ENCODE measurements at regions not wholly inside any gene's neighbourhood (a gene's known extent, or its start where the extent isn't known, plus 50 kb on each side); places are given as distances from the start of the nearest gene placed in this dataset.

- no peak for DNase-seq (ENCODE audit: low spot score)
- CTCF ChIA-PET: no interaction called here
Measured at GRCh38 chr15:62248277-62248984, 83.3 kb upstream of the C2CD4B start.

GRCh38 chr15:62249501-62249900, 84.4 kb upstream of the C2CD4B start:
- Histone ChIP-seq H3K36me3 (ENCODE audit: insufficient read depth, low read length, poor library complexity, severe bottlenecking) (no peaks in the 10 kb centered on the region), H3K4me1 (ENCODE audit: insufficient read depth, low read length, poor library complexity, severe bottlenecking) (no peaks in the 10 kb centered on the region), H3K9me3 (ENCODE audit: low read depth, low read length, poor library complexity, severe bottlenecking) (no peaks in the 10 kb centered on the region), H3K4me3 (ENCODE audit: low read depth, low read length, poor library complexity, severe bottlenecking) (no peak overlapping the region), H3K27me3 (replicated peaks; ENCODE audit: insufficient read depth, low read depth, low read length, poor library complexity) (no peaks in the 10 kb centered on the region), H3K27ac (ENCODE audit: low read depth, low read length, poor library complexity, severe bottlenecking) (no peak overlapping the region)
- CTCF ChIA-PET: no interaction called here
- BruUV-seq (replicated peaks): no TSS peak
- intact Hi-C loops (cut with micrococcal nuclease; ENCODE audit: unreplicated experiment): no loop called here
- POLR2A ChIA-PET (ENCODE audit: low non-redundant PET): no interaction called here
- TF ChIP-seq CTCF (conservative IDR thresholded peaks at IDR 0.05; ENCODE audit: low read depth, low read length): no peak
- no peak for TF ChIP-seq EZH2 (IDR thresholded peaks at IDR 0.05; ENCODE audit: borderline replicate concordance, low read depth, low read length, poor library complexity, severe bottlenecking)
- DNase-seq (ENCODE audit: low spot score): no peak

More at GRCh38 chr15:62248277-62248984, 83.3 kb upstream of the C2CD4B start:
- no peaks in the 10 kb centered on the region for H3K36me3 ChIP-seq (ENCODE audit: insufficient read depth, low read length, poor library complexity, severe bottlenecking)
- H3K4me1 ChIP-seq (ENCODE audit: insufficient read depth, low read length, poor library complexity, severe bottlenecking): no peaks in the 10 kb centered on the region
- intact Hi-C loops (cut with micrococcal nuclease; ENCODE audit: unreplicated experiment): no loop called here
- H3K27me3 ChIP-seq (replicated peaks; ENCODE audit: insufficient read depth, low read depth, low read length, poor library complexity): no peaks in the 10 kb centered on the region
- POLR2A ChIA-PET (ENCODE audit: low non-redundant PET): interaction anchor here (0.5 kb wide), 1 partner anchor 21 kb away, joined by 4 read pairs; no protein-coding TSS in a partner anchor
- BruUV-seq (replicated peaks): no TSS peak
- H3K9me3 ChIP-seq (ENCODE audit: low read depth, low read length, poor library complexity, severe bottlenecking): no peaks in the 10 kb centered on the region
- no peak overlapping the region for H3K4me3 ChIP-seq (ENCODE audit: low read depth, low read length, poor library complexity, severe bottlenecking)
- no peak for TF ChIP-seq EZH2 (IDR thresholded peaks at IDR 0.05; ENCODE audit: borderline replicate concordance, low read depth, low read length, poor library complexity, severe bottlenecking)
- TF ChIP-seq CTCF (conservative IDR thresholded peaks at IDR 0.05; ENCODE audit: low read depth, low read length): no peak
- H3K27ac ChIP-seq (ENCODE audit: low read depth, low read length, poor library complexity, severe bottlenecking): no peak overlapping the region

GRCh38 chr15:62250186-62250585, 85.1 kb upstream of the C2CD4B start:
- Histone ChIP-seq H3K4me3 (ENCODE audit: low read depth, low read length, poor library complexity, severe bottlenecking) (no peak overlapping the region), H3K36me3 (ENCODE audit: insufficient read depth, low read length, poor library complexity, severe bottlenecking) (no peaks in the 10 kb centered on the region), H3K27ac (ENCODE audit: low read depth, low read length, poor library complexity, severe bottlenecking) (no peak overlapping the region), H3K27me3 (replicated peaks; ENCODE audit: insufficient read depth, low read depth, low read length, poor library complexity) (no peaks in the 10 kb centered on the region), H3K9me3 (ENCODE audit: low read depth, low read length, poor library complexity, severe bottlenecking) (no peaks in the 10 kb centered on the region), H3K4me1 (ENCODE audit: insufficient read depth, low read length, poor library complexity, severe bottlenecking) (no peaks in the 10 kb centered on the region)
- ChIA-PET POLR2A (ENCODE audit: low non-redundant PET) (no interaction called here), CTCF (no interaction called here)
- TF ChIP-seq EZH2 (IDR thresholded peaks at IDR 0.05; ENCODE audit: borderline replicate concordance, low read depth, low read length, poor library complexity, severe bottlenecking): no peak
- TF ChIP-seq CTCF (conservative IDR thresholded peaks at IDR 0.05; ENCODE audit: low read depth, low read length): no peak
- intact Hi-C loops (cut with micrococcal nuclease; ENCODE audit: unreplicated experiment): loop anchor here (5.0 kb wide), 2 partner anchors 183 to 378 kb away; partner anchors contain the start of gene C2CD4A
- no peak for DNase-seq (ENCODE audit: low spot score)
- BruUV-seq (replicated peaks): no TSS peak

Data from A673 (cell line).